HFFc6 (cell line): ENCODE measurements at regions not wholly inside any gene's neighbourhood (a gene's known extent, or its start where the extent isn't known, plus 50 kb on each side); places are given as distances from the start of the nearest gene placed in this dataset.
A peak's percentile ranks its signal among the peaks of the same experiment; 100 is the strongest.

Source experiments
- DNase-seq: peaks from one replicate; pipeline ENCODE4 v3.0.0-alpha.2; 2018
- H3K27ac Mint-ChIP-seq: 2 replicates; pipeline ENCODE4 v1.8.0; 2020; ENCODE audit warnings: mild to moderate bottlenecking, mixed read lengths
- H3K27me3 Mint-ChIP-seq: 2 replicates; pipeline ENCODE4 v1.8.0; 2021; ENCODE audit warnings: mild to moderate bottlenecking, moderate library complexity, mixed read lengths; ENCODE audit not compliant: insufficient read depth
- H3K36me3 Mint-ChIP-seq: 2 replicates; pipeline ENCODE4 v1.8.0; 2021; ENCODE audit warnings: low read depth, mixed read lengths
- H3K4me1 Mint-ChIP-seq: 2 replicates; pipeline ENCODE4 v1.8.0; 2020; ENCODE audit warnings: low read depth, mixed read lengths
- H3K4me3 Mint-ChIP-seq: 2 replicates; pipeline ENCODE4 v1.8.0; 2020; ENCODE audit warnings: mild to moderate bottlenecking, moderate library complexity, mixed read lengths
- H3K9me3 Mint-ChIP-seq: 2 replicates; pipeline ENCODE4 v1.8.0; 2020; ENCODE audit warnings: mild to moderate bottlenecking, mixed read lengths
- CTCF ChIP-seq: fragments of 200-600 bp; sonication (generic); IDR thresholded peaks from 2 replicates; pipeline ENCODE4 v1.5.0; 2021; ENCODE audit warnings: antibody characterized with exemption, mild to moderate bottlenecking

GRCh38 chr3:30305021-30305420, 301.4 kb upstream of the TGFBR2 start:
- H3K27ac Mint-ChIP-seq: no peak overlapping the region
- H3K9me3 Mint-ChIP-seq: peaks cover 10% of the 10 kb centered on the region
- no peak for DNase-seq
- peaks cover 40% of the 10 kb centered on the region for H3K4me1 Mint-ChIP-seq
- no peak for TF ChIP-seq CTCF
- H3K4me3 Mint-ChIP-seq: no peak overlapping the region
- H3K27me3 Mint-ChIP-seq: no peaks in the 10 kb centered on the region
- H3K36me3 Mint-ChIP-seq: peaks cover 20% of the 10 kb centered on the region

GRCh38 chr3:30306896-30307295, 299.5 kb upstream of the TGFBR2 start:
- H3K27ac Mint-ChIP-seq: no peak overlapping the region
- peaks cover 20% of the 10 kb centered on the region for H3K36me3 Mint-ChIP-seq
- peaks cover 10% of the 10 kb centered on the region for H3K9me3 Mint-ChIP-seq
- H3K4me3 Mint-ChIP-seq: no peak overlapping the region
- peaks cover 39% of the 10 kb centered on the region for H3K4me1 Mint-ChIP-seq
- no peak for DNase-seq
- no peak for TF ChIP-seq CTCF
- no peaks in the 10 kb centered on the region for H3K27me3 Mint-ChIP-seq

GRCh38 chr3:30307372-30307950, 298.9 kb upstream of the TGFBR2 start:
- H3K27me3 Mint-ChIP-seq: no peaks in the 10 kb centered on the region
- TF ChIP-seq CTCF: no peak
- H3K4me3 Mint-ChIP-seq: no peak overlapping the region

GRCh38 chr3:30308131-30308530, 298.3 kb upstream of the TGFBR2 start:
- H3K27ac Mint-ChIP-seq: peak overlapping the region; percentile 74
- no peaks in the 10 kb centered on the region for H3K27me3 Mint-ChIP-seq
- peak; percentile 37 for DNase-seq
- TF ChIP-seq CTCF: no peak
- peaks cover 39% of the 10 kb centered on the region for H3K4me1 Mint-ChIP-seq
- H3K9me3 Mint-ChIP-seq: peaks cover 10% of the 10 kb centered on the region
- H3K36me3 Mint-ChIP-seq: peaks cover 17% of the 10 kb centered on the region
- no peak overlapping the region for H3K4me3 Mint-ChIP-seq

More at GRCh38 chr3:30307372-30307950, 298.9 kb upstream of the TGFBR2 start:
- Mint-ChIP-seq H3K27ac (peak overlapping the region; percentile 74; the same call in 1 of the 2 replicates), H3K36me3 (peaks cover 20% of the 10 kb centered on the region), H3K4me1 (peaks cover 39% of the 10 kb centered on the region), H3K9me3 (peaks cover 10% of the 10 kb centered on the region)
- no peak for DNase-seq

GRCh38 chr3:30309961-30310954, 296.1 kb upstream of the TGFBR2 start:
- DNase-seq: no peak
- no peaks in the 10 kb centered on the region for H3K27me3 Mint-ChIP-seq
- H3K9me3 Mint-ChIP-seq: peaks cover 5% of the 10 kb centered on the region

More at GRCh38 chr3:30309961-30310954, 296.1 kb upstream of the TGFBR2 start:
- TF ChIP-seq CTCF: no peak
- H3K4me1 Mint-ChIP-seq: peaks cover 48% of the 10 kb centered on the region
- no peak overlapping the region for H3K4me3 Mint-ChIP-seq
- peaks cover 10% of the 10 kb centered on the region for H3K36me3 Mint-ChIP-seq
- no peak overlapping the region for H3K27ac Mint-ChIP-seq
